ENCODE measurements at regions not wholly inside any gene's neighbourhood (a gene's known extent, or its start where the extent isn't known, plus 50 kb on each side); places are given as distances from the start of the nearest gene placed in this dataset.

- no peak for DNase-seq (ENCODE audit: low spot score)
Measured at GRCh38 chr5:68452286-68452685, 236.7 kb downstream of the PIK3R1 start.

- no peak for DNase-seq (ENCODE audit: low spot score)
Measured at GRCh38 chr5:68454172-68454571, 238.6 kb downstream of the PIK3R1 start.

- DNase-seq (ENCODE audit: low spot score), result no peak
Measured at GRCh38 chr5:68454766-68455165, 239.2 kb downstream of the PIK3R1 start.

GRCh38 chr5:68455216-68455615 lies 239.7 kb downstream of the PIK3R1 start:
- no peak for DNase-seq (ENCODE audit: low spot score)

- no peak for DNase-seq (ENCODE audit: low spot score)
Measured at GRCh38 chr5:68456756-68457217, 241.2 kb downstream of the PIK3R1 start.

- DNase-seq (ENCODE audit: low spot score), result no peak
Measured at GRCh38 chr5:68457285-68457684, 241.7 kb downstream of the PIK3R1 start.

- DNase-seq (ENCODE audit: low spot score), result no peak
Measured at GRCh38 chr5:68458416-68459021, 243.0 kb downstream of the PIK3R1 start.

GRCh38 chr5:68459093-68459809 lies 243.7 kb downstream of the PIK3R1 start:
- no peak for DNase-seq (ENCODE audit: low spot score)

GRCh38 chr5:68459810-68460139 lies 244.2 kb downstream of the PIK3R1 start:
- DNase-seq (ENCODE audit: low spot score), result no peak

GRCh38 chr5:68460147-68460798 lies 244.7 kb downstream of the PIK3R1 start:
- DNase-seq (ENCODE audit: low spot score), result no peak

GRCh38 chr5:68463606-68464005 lies 248.1 kb downstream of the PIK3R1 start:
- DNase-seq (ENCODE audit: low spot score), result no peak

GRCh38 chr5:68464424-68464823 lies 248.9 kb downstream of the PIK3R1 start:
- no peak for DNase-seq (ENCODE audit: low spot score)

- no peak for DNase-seq (ENCODE audit: low spot score)
Measured at GRCh38 chr5:68465133-68465532, 249.6 kb downstream of the PIK3R1 start.

- no peak for DNase-seq (ENCODE audit: low spot score)
Measured at GRCh38 chr5:68465934-68466551, 250.5 kb downstream of the PIK3R1 start.

- no peak for DNase-seq (ENCODE audit: low spot score)
Measured at GRCh38 chr5:68467208-68467607, 251.7 kb downstream of the PIK3R1 start.

- DNase-seq (ENCODE audit: low spot score), result no peak
Measured at GRCh38 chr5:68467794-68468193, 252.2 kb downstream of the PIK3R1 start.

GRCh38 chr5:68468322-68468721 lies 252.8 kb downstream of the PIK3R1 start:
- DNase-seq (ENCODE audit: low spot score), result no peak

GRCh38 chr5:68475476-68475983 lies 260.0 kb downstream of the PIK3R1 start:
- DNase-seq (ENCODE audit: low spot score), result no peak

GRCh38 chr5:68476854-68477253 lies 261.3 kb downstream of the PIK3R1 start:
- no peak for DNase-seq (ENCODE audit: low spot score)

GRCh38 chr5:68478301-68479095 lies 262.9 kb downstream of the PIK3R1 start:
- no peak for DNase-seq (ENCODE audit: low spot score)

- DNase-seq (ENCODE audit: low spot score), result no peak
Measured at GRCh38 chr5:68479524-68479923, 264.0 kb downstream of the PIK3R1 start.

All from ecto neural progenitor cell (in vitro differentiated cells).